ENCODE measurements at regions not wholly inside any gene's neighbourhood (a gene's known extent, or its start where the extent isn't known, plus 50 kb on each side); places are given as distances from the start of the nearest gene placed in this dataset.

DNA sequence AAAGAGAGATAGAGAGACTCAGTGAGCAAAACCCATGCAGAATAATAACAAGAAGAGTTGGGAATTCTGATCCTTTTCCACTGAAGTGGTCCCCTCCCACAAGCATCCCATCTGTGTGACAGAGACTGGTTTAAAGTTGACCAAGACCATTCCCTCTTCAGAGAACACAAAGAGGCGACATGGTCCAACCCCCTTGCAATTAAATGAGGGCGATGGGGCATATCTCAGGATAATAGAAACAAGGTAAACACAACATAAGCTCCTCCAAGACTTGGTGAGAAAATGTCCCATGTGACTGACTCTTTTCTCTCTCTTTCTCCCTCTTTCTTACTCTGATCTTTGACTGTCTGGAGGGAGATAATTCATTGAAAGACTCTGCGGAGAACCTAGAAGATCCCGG lies 526.7 kb downstream of the SOX11 start:
- no peak overlapping the region for H3K4me3 Mint-ChIP-seq
- no peak overlapping the region for H3K27ac Mint-ChIP-seq
- no peaks in the 10 kb centered on the region; the same call in 1 of the 2 replicates for H3K27me3 Mint-ChIP-seq (ENCODE audit: low read depth)
- CTCF ChIA-PET = no interaction called here
- DNase-seq (ENCODE audit: low spot score) (no peak), ATAC-seq (no peak)
- peaks cover 86% of the 10 kb centered on the region for H3K9me3 Mint-ChIP-seq
- peaks cover 76% of the 10 kb centered on the region for H3K36me3 Mint-ChIP-seq
- H3K4me1 Mint-ChIP-seq = no peaks in the 10 kb centered on the region
- POLR2A ChIA-PET = no interaction called here
- TF ChIP-seq IRF1 (CRISPR knock-in tag; IDR thresholded peaks at IDR 0.05) (no peak), GRHL2 (CRISPR knock-in tag; IDR thresholded peaks at IDR 0.05; ENCODE audit: insufficient replicate concordance, severe bottlenecking) (no peak), NFE2L1 (CRISPR knock-in tag; IDR thresholded peaks at IDR 0.05) (no peak), KAT7 (CRISPR knock-in tag; IDR thresholded peaks at IDR 0.05; ENCODE audit: borderline replicate concordance) (no peak), ZNF416 (CRISPR knock-in tag; IDR thresholded peaks at IDR 0.05) (no peak), SMAD3 (CRISPR knock-in tag; IDR thresholded peaks at IDR 0.05; ENCODE audit: borderline replicate concordance) (no peak), ZMAT4 (CRISPR knock-in tag; IDR thresholded peaks at IDR 0.05) (no peak), MAX (CRISPR knock-in tag; IDR thresholded peaks at IDR 0.05) (no peak), NFYB (CRISPR knock-in tag; conservative IDR thresholded peaks at IDR 0.05; ENCODE audit: low read depth) (no peak), TCF7 (CRISPR knock-in tag; IDR thresholded peaks at IDR 0.05; ENCODE audit: low read depth) (no peak)
- TF ChIP-seq, protein P1, sequence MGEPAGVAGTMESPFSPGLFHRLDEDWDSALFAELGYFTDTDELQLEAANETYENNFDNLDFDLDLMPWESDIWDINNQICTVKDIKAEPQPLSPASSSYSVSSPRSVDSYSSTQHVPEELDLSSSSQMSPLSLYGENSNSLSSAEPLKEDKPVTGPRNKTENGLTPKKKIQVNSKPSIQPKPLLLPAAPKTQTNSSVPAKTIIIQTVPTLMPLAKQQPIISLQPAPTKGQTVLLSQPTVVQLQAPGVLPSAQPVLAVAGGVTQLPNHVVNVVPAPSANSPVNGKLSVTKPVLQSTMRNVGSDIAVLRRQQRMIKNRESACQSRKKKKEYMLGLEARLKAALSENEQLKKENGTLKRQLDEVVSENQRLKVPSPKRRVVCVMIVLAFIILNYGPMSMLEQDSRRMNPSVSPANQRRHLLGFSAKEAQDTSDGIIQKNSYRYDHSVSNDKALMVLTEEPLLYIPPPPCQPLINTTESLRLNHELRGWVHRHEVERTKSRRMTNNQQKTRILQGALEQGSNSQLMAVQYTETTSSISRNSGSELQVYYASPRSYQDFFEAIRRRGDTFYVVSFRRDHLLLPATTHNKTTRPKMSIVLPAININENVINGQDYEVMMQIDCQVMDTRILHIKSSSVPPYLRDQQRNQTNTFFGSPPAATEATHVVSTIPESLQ (CRISPR knock-in tag; IDR thresholded peaks at IDR 0.05) = no peak
- TF ChIP-seq, protein P2, sequence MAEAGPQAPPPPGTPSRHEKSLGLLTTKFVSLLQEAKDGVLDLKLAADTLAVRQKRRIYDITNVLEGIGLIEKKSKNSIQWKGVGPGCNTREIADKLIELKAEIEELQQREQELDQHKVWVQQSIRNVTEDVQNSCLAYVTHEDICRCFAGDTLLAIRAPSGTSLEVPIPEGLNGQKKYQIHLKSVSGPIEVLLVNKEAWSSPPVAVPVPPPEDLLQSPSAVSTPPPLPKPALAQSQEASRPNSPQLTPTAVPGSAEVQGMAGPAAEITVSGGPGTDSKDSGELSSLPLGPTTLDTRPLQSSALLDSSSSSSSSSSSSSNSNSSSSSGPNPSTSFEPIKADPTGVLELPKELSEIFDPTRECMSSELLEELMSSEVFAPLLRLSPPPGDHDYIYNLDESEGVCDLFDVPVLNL (CRISPR knock-in tag; IDR thresholded peaks at IDR 0.05; ENCODE audit: borderline replicate concordance, low read depth) = no peak

DNA sequence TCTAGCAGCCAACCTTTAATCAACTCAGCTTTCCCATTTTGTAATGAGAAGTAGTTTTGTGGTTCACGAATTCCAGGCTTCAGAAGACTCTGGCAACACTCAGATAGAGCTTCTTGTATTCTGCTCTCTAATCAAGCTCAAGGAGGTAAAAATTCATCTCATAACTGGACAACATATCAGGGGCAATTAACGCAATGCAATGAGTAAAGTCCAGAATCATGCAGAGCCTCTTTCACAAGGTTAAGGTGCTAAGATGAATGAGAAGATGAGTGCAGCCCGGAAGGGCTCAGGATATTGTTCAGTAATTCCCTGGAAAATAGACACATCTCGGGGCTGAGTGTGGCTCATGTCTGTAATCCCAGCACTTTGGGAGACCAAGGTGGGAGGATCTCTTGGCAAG lies 527.7 kb downstream of the SOX11 start:
- CTCF ChIA-PET = no interaction called here
- POLR2A ChIA-PET = no interaction called here
- Mint-ChIP-seq H3K27me3 (ENCODE audit: low read depth) (peaks cover 5% of the 10 kb centered on the region), H3K27ac (no peak overlapping the region), H3K4me3 (no peak overlapping the region), H3K4me1 (no peaks in the 10 kb centered on the region), H3K9me3 (peaks cover 87% of the 10 kb centered on the region), H3K36me3 (peaks cover 76% of the 10 kb centered on the region)
- no peak for ATAC-seq
- no peak for TF ChIP-seq ATF3 (CRISPR knock-in tag; conservative IDR thresholded peaks at IDR 0.05)
- TF ChIP-seq NFE2L1 (CRISPR knock-in tag; IDR thresholded peaks at IDR 0.05) = no peak
- TF ChIP-seq SMAD3 (CRISPR knock-in tag; IDR thresholded peaks at IDR 0.05; ENCODE audit: borderline replicate concordance) = no peak
- no peak for TF ChIP-seq IRF2 (CRISPR knock-in tag; IDR thresholded peaks at IDR 0.05; ENCODE audit: borderline replicate concordance, low read depth)
- TF ChIP-seq, protein P3, sequence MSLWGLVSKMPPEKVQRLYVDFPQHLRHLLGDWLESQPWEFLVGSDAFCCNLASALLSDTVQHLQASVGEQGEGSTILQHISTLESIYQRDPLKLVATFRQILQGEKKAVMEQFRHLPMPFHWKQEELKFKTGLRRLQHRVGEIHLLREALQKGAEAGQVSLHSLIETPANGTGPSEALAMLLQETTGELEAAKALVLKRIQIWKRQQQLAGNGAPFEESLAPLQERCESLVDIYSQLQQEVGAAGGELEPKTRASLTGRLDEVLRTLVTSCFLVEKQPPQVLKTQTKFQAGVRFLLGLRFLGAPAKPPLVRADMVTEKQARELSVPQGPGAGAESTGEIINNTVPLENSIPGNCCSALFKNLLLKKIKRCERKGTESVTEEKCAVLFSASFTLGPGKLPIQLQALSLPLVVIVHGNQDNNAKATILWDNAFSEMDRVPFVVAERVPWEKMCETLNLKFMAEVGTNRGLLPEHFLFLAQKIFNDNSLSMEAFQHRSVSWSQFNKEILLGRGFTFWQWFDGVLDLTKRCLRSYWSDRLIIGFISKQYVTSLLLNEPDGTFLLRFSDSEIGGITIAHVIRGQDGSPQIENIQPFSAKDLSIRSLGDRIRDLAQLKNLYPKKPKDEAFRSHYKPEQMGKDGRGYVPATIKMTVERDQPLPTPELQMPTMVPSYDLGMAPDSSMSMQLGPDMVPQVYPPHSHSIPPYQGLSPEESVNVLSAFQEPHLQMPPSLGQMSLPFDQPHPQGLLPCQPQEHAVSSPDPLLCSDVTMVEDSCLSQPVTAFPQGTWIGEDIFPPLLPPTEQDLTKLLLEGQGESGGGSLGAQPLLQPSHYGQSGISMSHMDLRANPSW (CRISPR knock-in tag; conservative IDR thresholded peaks at IDR 0.05; ENCODE audit: low read depth) = no peak
- no peak for DNase-seq (ENCODE audit: low spot score)

Measured in WTC11 (cell line).